ENCODE measurements at regions not wholly inside any gene's neighbourhood (a gene's known extent, or its start where the extent isn't known, plus 50 kb on each side); places are given as distances from the start of the nearest gene placed in this dataset.

- TF ChIP-seq, protein P1, sequence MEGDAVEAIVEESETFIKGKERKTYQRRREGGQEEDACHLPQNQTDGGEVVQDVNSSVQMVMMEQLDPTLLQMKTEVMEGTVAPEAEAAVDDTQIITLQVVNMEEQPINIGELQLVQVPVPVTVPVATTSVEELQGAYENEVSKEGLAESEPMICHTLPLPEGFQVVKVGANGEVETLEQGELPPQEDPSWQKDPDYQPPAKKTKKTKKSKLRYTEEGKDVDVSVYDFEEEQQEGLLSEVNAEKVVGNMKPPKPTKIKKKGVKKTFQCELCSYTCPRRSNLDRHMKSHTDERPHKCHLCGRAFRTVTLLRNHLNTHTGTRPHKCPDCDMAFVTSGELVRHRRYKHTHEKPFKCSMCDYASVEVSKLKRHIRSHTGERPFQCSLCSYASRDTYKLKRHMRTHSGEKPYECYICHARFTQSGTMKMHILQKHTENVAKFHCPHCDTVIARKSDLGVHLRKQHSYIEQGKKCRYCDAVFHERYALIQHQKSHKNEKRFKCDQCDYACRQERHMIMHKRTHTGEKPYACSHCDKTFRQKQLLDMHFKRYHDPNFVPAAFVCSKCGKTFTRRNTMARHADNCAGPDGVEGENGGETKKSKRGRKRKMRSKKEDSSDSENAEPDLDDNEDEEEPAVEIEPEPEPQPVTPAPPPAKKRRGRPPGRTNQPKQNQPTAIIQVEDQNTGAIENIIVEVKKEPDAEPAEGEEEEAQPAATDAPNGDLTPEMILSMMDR (IDR thresholded peaks at IDR 0.05): no peak
- TF ChIP-seq POLR2AphosphoS5 (IDR thresholded peaks at IDR 0.05; ENCODE audit: insufficient read depth in 1 of 2, low read depth in 1 of 2): no peak
Observed at GRCh38 chr16:86651823-86652222, 73.5 kb downstream of the FOXL1 start.

All from vagina (tissue), 2 donors.